NCI-H2196 treated with DMSO at 0.1 percent for 48 hours (cell line): ENCODE measurements at regions not wholly inside any gene's neighbourhood (a gene's known extent, or its start where the extent isn't known, plus 50 kb on each side); places are given as distances from the start of the nearest gene placed in this dataset.

ENCODE experiments used
- DNase-seq: peaks from one replicate; lab custom pipeline; 2025; ENCODE audit not compliant: unreplicated experiment; lab: John Stamatoyannopoulos, UW

DNA sequence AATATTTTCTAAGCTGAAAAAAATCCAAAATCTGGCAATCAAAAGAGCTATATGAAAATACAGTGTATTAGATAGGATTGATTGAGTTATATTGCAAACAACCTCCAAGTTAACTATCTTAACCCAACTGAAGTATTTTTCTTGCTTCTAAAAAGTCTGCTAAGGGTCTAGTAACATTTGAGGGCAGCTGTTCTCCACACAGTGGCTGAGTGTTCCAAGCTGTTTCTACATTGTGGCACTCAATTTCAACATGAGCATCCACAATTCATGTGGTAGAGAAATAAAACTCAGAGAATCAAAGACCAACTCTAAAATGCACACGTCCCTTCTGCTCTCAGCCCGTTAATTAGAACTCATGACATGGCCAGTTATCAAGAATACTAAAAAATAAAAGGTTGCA is 340.0 kb downstream of the C12orf50 start:
- no peak for DNase-seq

DNA sequence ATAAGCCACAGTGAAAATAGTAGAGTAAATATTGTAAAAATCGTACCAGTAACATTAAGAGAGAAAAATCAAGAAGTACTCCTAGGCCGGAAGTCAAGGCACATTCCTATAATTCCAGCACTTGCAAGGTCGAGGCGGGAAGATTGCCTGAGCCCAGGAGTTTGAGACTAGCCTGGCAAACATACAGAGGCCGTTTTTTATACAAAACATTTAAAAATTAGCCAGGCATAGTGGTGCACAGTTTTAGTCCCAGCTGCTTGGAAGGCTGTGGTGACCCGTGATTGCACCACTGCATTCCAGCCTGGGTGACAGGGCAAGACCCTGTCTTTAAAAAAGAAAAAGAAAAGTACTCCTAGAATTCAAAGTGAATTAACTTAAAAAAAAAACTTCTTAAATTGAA is 341.8 kb downstream of the C12orf50 start:
- no peak for DNase-seq

GRCh38 chr12:87685696-87686095 is 343.5 kb downstream of the C12orf50 start:
- DNase-seq, result no peak

GRCh38 chr12:87679251-87679650 is 349.9 kb downstream of the C12orf50 start:
- DNase-seq, result no peak

DNA sequence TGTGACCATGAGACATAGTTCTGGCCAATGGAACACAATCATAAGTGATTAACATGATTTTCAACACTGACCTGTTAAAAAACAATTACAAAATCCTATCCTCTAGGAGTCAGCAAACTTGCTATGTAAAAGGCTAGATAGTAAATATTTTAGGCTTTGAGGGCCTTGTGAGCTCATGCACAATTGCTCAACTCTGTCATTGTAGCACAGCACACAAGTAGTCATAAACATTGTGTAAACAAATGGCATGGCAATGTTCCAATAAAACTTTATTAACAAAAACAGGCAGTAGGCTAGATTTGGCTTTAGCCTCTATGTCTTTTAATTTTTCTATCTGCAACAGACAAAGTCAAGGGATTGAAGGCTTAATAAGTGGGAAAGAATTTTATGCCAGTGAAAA is 350.7 kb downstream of the C12orf50 start:
- no peak for DNase-seq

- DNase-seq, result no peak
Measured at GRCh38 chr12:87676731-87677130, 352.5 kb downstream of the C12orf50 start.

GRCh38 chr12:87671757-87672156 is 357.4 kb downstream of the C12orf50 start:
- DNase-seq, result no peak

GRCh38 chr12:87670448-87670847 is 358.8 kb downstream of the C12orf50 start:
- DNase-seq, result no peak

GRCh38 chr12:87667378-87667777 is 361.8 kb downstream of the C12orf50 start:
- no peak for DNase-seq

DNA sequence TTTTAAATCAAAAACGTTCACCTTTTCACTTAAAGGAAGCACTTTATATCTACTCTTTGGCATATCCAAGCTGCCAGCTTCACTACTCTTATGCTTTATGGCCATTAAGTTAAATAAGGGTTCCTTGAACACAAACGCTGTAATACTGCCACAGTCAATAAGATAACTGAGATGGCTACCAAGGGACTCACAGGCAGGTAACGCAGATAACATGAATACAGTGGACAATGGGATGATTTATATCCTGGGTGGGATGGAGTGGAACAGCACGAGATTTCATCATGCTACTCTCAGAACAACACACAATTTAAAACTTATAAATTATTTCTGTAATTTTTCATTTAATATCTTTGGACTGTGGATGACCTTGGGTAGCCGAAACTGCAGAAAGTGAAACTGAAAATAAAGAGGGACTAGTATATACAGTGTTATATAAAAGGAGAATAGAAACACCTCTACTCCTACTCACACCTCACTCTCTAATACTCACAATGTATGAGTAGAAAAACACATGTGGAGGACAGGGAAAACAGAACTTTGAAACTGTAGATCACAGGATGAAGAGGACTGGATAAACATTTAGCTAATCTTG is 367.3 kb downstream of the C12orf50 start:
- DNase-seq, result no peak

- DNase-seq, result no peak
Measured at GRCh38 chr12:87660987-87661774, 368.0 kb downstream of the C12orf50 start.

DNA sequence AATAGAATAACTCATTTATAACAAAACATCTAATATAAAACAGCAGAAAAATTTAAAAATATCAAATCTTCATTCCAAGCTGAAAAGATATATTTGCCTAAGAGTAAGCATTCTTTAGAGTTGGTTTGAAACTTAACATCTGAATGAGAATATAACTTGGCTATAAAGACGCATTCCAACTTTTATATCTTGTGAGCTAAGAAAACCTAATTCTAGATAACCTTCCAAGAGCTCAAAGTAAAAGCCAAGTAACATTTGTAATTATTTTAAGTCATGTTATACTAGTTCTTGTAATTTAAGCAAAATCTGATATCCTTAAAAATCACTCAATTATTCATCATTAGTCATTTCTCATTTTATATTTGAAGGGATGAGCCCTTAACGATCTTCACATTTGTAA is 368.9 kb downstream of the C12orf50 start:
- no peak for DNase-seq

GRCh38 chr12:87656311-87656710 is 372.9 kb downstream of the C12orf50 start:
- no peak for DNase-seq

GRCh38 chr12:87651670-87652425 is 377.4 kb downstream of the C12orf50 start:
- DNase-seq, result no peak

- DNase-seq, result no peak
Measured at GRCh38 chr12:87642245-87642644, 387.0 kb downstream of the C12orf50 start.

GRCh38 chr12:87618199-87618598 is 411.0 kb downstream of the C12orf50 start:
- DNase-seq, result no peak

DNA sequence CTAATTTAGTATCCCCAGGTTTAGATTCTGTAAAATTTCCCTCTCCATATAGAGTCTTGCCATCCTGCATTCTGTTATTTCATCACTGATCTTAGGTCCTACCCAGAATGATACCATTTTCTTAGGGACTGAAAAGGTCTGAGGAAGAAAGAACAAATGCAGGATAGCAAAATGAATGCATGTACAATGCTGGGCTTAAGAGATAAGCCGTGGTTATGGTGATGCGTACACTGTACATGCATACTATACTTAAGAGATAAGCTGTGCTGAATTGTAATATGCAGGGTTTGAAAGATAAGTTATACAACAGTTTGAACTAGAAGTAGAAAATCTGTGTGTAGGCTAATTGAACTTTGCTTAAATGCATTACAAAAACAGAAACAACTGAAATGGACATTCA is 416.2 kb downstream of the C12orf50 start:
- no peak for DNase-seq

- no peak for DNase-seq
Measured at GRCh38 chr12:87608321-87608720, 420.9 kb downstream of the C12orf50 start.

DNA sequence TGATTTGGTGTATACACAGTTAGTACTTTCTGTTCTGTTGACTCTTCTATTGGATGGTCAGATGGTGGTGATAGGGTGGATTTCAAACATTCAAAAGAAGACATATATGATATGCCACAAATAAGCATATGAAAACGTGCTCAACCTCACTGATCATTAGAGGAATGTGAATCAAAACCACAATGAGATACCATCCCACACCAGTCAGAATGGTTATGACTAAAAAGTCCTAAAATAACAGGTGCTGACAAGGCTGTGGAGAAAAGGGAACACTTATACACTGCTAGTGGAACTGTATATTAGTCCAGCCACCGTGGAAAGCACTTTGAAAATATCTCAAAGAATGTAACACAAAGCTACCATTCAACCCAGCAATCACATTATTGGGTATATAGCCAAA is 425.5 kb downstream of the C12orf50 start:
- no peak for DNase-seq

DNA sequence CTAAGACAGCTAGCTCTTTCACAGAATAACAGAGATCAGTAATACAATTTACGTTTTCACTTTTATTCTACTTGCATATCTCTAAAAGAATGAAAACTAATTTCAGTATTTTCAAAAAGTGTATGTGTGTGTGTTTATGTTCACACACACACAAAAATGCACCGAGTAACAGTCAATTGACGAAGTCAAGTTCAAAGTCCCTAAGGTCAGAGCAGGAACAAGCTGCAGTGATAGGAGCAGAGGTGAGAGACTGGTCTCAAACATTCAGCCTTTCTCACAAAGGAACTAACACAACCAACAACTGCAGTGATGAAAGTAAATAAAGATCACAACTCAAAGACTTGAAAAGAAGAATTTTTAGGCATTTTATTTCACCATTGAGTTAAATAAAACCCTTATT is 429.7 kb downstream of the C12orf50 start:
- no peak for DNase-seq

DNA sequence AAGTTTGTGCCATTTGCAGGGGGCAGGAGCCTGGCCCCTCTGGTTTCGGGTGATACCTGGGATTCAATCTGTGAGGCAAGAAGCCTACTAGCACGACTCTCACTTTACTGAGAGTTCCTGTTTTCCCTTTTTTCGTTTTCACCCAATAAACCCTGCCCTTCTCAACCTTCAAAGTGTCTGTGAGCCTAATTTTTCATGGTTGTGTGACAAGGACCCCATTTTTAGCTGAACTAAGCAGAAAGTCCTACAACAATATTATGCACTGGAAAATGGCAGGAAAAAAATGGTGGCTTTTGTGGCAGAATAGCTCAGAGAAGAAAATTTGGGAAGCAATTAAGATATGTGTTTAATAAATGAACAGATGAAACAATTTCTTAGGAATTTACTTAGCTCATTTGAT is 432.1 kb downstream of the C12orf50 start:
- no peak for DNase-seq

DNA sequence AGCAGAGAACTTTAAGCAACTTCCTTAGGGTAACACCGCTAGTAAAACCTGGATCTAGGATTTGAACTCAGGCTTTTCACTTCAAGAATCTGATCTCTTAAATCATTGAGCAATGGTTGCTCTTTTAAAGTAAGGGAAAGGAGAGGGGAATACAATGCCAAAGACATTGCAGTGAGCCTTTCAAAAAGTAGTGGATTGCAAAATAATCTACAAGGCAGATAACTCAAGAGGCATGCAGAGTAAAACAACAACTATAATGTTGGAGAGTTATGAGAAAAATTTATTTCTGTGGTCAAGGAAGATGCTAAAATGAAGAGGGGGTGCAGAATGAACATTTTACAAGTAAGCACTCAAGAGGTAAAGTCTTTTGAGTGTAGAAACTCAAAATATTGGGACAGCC is 432.6 kb downstream of the C12orf50 start:
- no peak for DNase-seq
